SK-N-SH (cell line): ENCODE measurements at regions not wholly inside any gene's neighbourhood (a gene's known extent, or its start where the extent isn't known, plus 50 kb on each side); places are given as distances from the start of the nearest gene placed in this dataset.

Source experiments
- CTCF ChIA-PET: fragments of 300-600, 350-600 bp; formaldehyde crosslinking; extraction: SDS; loops from one replicate; lab custom pipeline; 2021; lab: Yijun Ruan, JAX
- POLR2A ChIA-PET: fragments of 350-600 bp; sonication (Branson Sonifier 250); formaldehyde crosslinking; extraction: SDS; loops from one replicate; lab custom pipeline; 2020; ENCODE audit warnings: antibody characterized with exemption, inconsistent platforms; lab: Yijun Ruan, JAX
- DNase-seq: peaks from one replicate; pipeline ENCODE4 v3.0.0; 2012
- H2AFZ ChIP-seq: fragments of 200-600 bp; sonication (generic); 2 replicates; pipeline ENCODE4 v1.8.1; 2016; ENCODE audit warnings: antibody characterized with exemption, mild to moderate bottlenecking, low read depth
- H3F3A ChIP-seq: fragments of 200-600 bp; sonication (generic); replicated peaks from 2 replicates; pipeline ENCODE3; 2016; ENCODE audit warnings: antibody characterized with exemption, mild to moderate bottlenecking; ENCODE audit not compliant: insufficient read depth
- H3K27ac ChIP-seq, 2 experiments: fragments of 200-500 bp in 1 of 2; fragments of 200-600 bp in 1 of 2; sonication (Bioruptor generic) in 1 of 2; sonication (generic), shearing (Covaris generic) in 1 of 2; 2 replicates each; pipeline versions ENCODE4 v1.5.1 to v1.6.1; 2014 to 2016; ENCODE audit warnings: low read depth in 2 of 2, inconsistent platforms in 1 of 2, low read length in 1 of 2, mild to moderate bottlenecking in 1 of 2, mixed read lengths in 1 of 2
- H3K27me3 ChIP-seq: fragments of 200-600 bp; sonication (generic), shearing (Covaris generic); 2 replicates; pipeline ENCODE4 v1.6.1; 2016; ENCODE audit warnings: mixed run types; ENCODE audit not compliant: insufficient read depth
- H3K36me3 ChIP-seq, 2 experiments: fragments of 200-500 bp in 1 of 2; fragments of 200-600 bp in 1 of 2; sonication (Bioruptor generic) in 1 of 2; sonication (generic) in 1 of 2; replicated peaks in 1 of 2; 2 replicates each; pipeline versions ENCODE3 to v1.5.1; 2014 to 2016; ENCODE audit warnings: low read length in 1 of 2, mild to moderate bottlenecking in 1 of 2; ENCODE audit not compliant: insufficient read depth in 2 of 2, control insufficient read depth in 1 of 2
- H3K4me1 ChIP-seq, 2 experiments: fragments of 200-500 bp in 1 of 2; fragments of 200-600 bp in 1 of 2; sonication (Bioruptor generic) in 1 of 2; sonication (generic), shearing (Covaris generic) in 1 of 2; 2 replicates each; pipeline versions ENCODE4 v1.5.1 to v1.6.1; 2014 to 2016; ENCODE audit warnings: low read depth in 1 of 2, low read length in 1 of 2, mixed run types in 1 of 2; ENCODE audit not compliant: insufficient read depth in 2 of 2, control insufficient read depth in 1 of 2
- H3K4me2 ChIP-seq: fragments of 200-600 bp; sonication (generic), shearing (Covaris generic); 2 replicates; pipeline ENCODE4 v1.6.1; 2017; ENCODE audit warnings: mixed run types
- H3K4me3 ChIP-seq, 2 experiments: fragments of 200-500 bp in 1 of 2; fragments of 200-600 bp in 1 of 2; sonication (Bioruptor generic) in 1 of 2; sonication (generic), shearing (Covaris generic) in 1 of 2; 2 replicates each; pipeline versions ENCODE4 v1.5.1 to v1.8.1; 2014 to 2016; ENCODE audit warnings: low read depth in 2 of 2, inconsistent platforms in 1 of 2, low read length in 1 of 2, mild to moderate bottlenecking in 1 of 2, mixed read lengths in 1 of 2, moderate library complexity in 1 of 2
- H3K79me2 ChIP-seq: fragments of 200-600 bp; sonication (generic); 2 replicates; pipeline ENCODE4 v1.8.1; 2017; ENCODE audit warnings: mild to moderate bottlenecking; ENCODE audit not compliant: insufficient read depth
- H3K9ac ChIP-seq: fragments of 200-600 bp; sonication (generic); 2 replicates; pipeline ENCODE4 v1.6.1; 2017; ENCODE audit warnings: mixed run types
- H3K9me2 ChIP-seq: fragments of 200-600 bp; sonication (generic); 2 replicates; pipeline ENCODE4 v1.6.1; 2017; ENCODE audit warnings: mixed run types
- H3K9me3 ChIP-seq: fragments of 200-600 bp; sonication (generic); 2 replicates; pipeline ENCODE4 v1.6.1; 2017; ENCODE audit warnings: mixed run types, mild to moderate bottlenecking, moderate library complexity
- H4K20me1 ChIP-seq: fragments of 200-600 bp; sonication (generic); 2 replicates; pipeline ENCODE4 v1.6.1; 2017; ENCODE audit warnings: mild to moderate bottlenecking, mixed run types; ENCODE audit not compliant: insufficient read depth
- EP300 ChIP-seq, 2 experiments: IDR thresholded peaks; 2 replicates each; pipeline versions ENCODE4 v1.4.0 to v1.6.1; 2012; ENCODE audit warnings: borderline replicate concordance in 1 of 2, low read depth in 1 of 2, low read length in 1 of 2
- EZH2phosphoT487 ChIP-seq: fragments of 200-600 bp; sonication (generic); IDR thresholded peaks from 2 replicates; pipeline ENCODE4 v1.6.1; 2017; ENCODE audit warnings: low read depth, mixed run types, mild to moderate bottlenecking, antibody characterized with exemption, moderate library complexity, borderline replicate concordance
- GATA2 ChIP-seq: sonication (generic); formaldehyde crosslinking; IDR thresholded peaks from 2 replicates; pipeline ENCODE4 v1.5.0; 2020; ENCODE audit warnings: mild to moderate bottlenecking, missing genetic modification reagents
- IRF3 ChIP-seq: fragments of 150-350 bp; IDR thresholded peaks from 2 replicates; pipeline ENCODE4 v1.6.1; 2016; ENCODE audit warnings: mild to moderate bottlenecking, low read depth, low read length
- JUND ChIP-seq: IDR thresholded peaks from 2 replicates; pipeline ENCODE4 v1.4.0; 2012
- MXI1 ChIP-seq: IDR thresholded peaks from 2 replicates; pipeline ENCODE4 v1.6.1; 2012; ENCODE audit warnings: mild to moderate bottlenecking, low read depth, low read length, improper control_type of control experiment
- PBX3 ChIP-seq: IDR thresholded peaks from 2 replicates; pipeline ENCODE4; 2012
- RCOR1 ChIP-seq: fragments of 150-350 bp; IDR thresholded peaks from 2 replicates; pipeline ENCODE4 v1.6.1; 2017; ENCODE audit warnings: antibody characterized with exemption, low read length
- RXRA ChIP-seq: IDR thresholded peaks from 2 replicates; pipeline ENCODE4 v1.4.0; 2012; ENCODE audit warnings: low read depth, mild to moderate bottlenecking, borderline replicate concordance
- TEAD4 ChIP-seq: IDR thresholded peaks from 2 replicates; pipeline ENCODE4 v1.4.0; 2012; ENCODE audit warnings: mild to moderate bottlenecking, borderline replicate concordance; ENCODE audit not compliant: insufficient read depth
- USF2 ChIP-seq: fragments of 150-350 bp; IDR thresholded peaks from 2 replicates; pipeline ENCODE4 v1.6.1; 2017; ENCODE audit warnings: antibody characterized with exemption, low read length, low read depth, borderline replicate concordance
- WGBS: methylation state at CpG from one replicate; pipeline ENCODE4 v1.1.6; 2017; ENCODE audit warnings: low lambda C conversion rate; 5-methylcytosine and 5-hydroxymethylcytosine counted together
- TF ChIP-seq, protein P1 (sequence below): fragments of 200-600 bp; sonication (generic); IDR thresholded peaks from 2 replicates; pipeline ENCODE4 v1.6.1; 2017; ENCODE audit warnings: antibody characterized with exemption, mild to moderate bottlenecking, moderate library complexity

DNA sequence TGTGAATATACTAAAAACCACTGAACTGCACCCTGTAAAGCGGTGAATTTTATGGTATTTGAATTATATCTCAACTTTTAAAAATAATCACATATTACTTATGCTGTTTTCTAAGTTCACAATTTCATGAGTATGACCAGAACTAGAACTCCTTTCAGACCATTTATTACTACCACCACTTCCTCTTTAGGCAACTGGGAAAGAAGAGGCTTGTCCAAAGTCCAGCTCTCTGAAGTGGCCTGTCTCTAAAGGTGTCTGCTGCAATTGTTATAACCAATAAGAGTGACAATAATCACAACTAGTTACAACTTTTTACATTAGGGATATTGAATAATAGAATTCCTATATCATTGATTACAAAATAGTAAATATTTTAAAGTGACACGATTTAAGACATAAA lies 267.9 kb upstream of the PIK3C3 start:
- DNase-seq, result no peak
- Histone ChIP-seq H3K36me3 (no peaks in the 10 kb centered on the region), H2AFZ (no peak overlapping the region), H3K27me3 (no peaks in the 10 kb centered on the region)
- WGBS, result 69% methylated on average over 2 of the region's 2 CpGs
- TF ChIP-seq JUND (no peak), MXI1 (no peak), TEAD4 (no peak), RCOR1 (no peak), RXRA (no peak), EZH2phosphoT487 (no peak), GATA2 (CRISPR knock-in tag) (no peak), USF2 (no peak), EP300 (IDR thresholded peaks at IDR 0.05; ENCODE audit: borderline replicate concordance in 1 of 2, low read depth in 1 of 2, low read length in 1 of 2) (no peak), PBX3 (no peak), IRF3 (no peak)
- TF ChIP-seq, protein P1, sequence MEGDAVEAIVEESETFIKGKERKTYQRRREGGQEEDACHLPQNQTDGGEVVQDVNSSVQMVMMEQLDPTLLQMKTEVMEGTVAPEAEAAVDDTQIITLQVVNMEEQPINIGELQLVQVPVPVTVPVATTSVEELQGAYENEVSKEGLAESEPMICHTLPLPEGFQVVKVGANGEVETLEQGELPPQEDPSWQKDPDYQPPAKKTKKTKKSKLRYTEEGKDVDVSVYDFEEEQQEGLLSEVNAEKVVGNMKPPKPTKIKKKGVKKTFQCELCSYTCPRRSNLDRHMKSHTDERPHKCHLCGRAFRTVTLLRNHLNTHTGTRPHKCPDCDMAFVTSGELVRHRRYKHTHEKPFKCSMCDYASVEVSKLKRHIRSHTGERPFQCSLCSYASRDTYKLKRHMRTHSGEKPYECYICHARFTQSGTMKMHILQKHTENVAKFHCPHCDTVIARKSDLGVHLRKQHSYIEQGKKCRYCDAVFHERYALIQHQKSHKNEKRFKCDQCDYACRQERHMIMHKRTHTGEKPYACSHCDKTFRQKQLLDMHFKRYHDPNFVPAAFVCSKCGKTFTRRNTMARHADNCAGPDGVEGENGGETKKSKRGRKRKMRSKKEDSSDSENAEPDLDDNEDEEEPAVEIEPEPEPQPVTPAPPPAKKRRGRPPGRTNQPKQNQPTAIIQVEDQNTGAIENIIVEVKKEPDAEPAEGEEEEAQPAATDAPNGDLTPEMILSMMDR, result no peak
- TF ChIP-seq, all 33 proteins: peak for 0
- CTCF ChIA-PET, result interaction anchor here (1.0 to 1.5 kb wide), 2 partner anchors 13 to 30 kb away, joined by 3 to 4 read pairs; no protein-coding TSS in a partner anchor
- no peaks in the 10 kb centered on the region; a peak in 1 of 4 replicates for H3K4me1 ChIP-seq
- H4K20me1 ChIP-seq, result no peaks in the 10 kb centered on the region
- no peaks in the 10 kb centered on the region for H3K9me2 ChIP-seq
- H3K9me3 ChIP-seq, result no peaks in the 10 kb centered on the region
- no peak overlapping the region for H3K27ac ChIP-seq
- H3K4me2 ChIP-seq, result no peak overlapping the region
- H3K4me3 ChIP-seq, result no peak overlapping the region
- H3F3A ChIP-seq, result no peaks in the 10 kb centered on the region
- H3K79me2 ChIP-seq, result no peaks in the 10 kb centered on the region
- POLR2A ChIA-PET, result no interaction called here
- H3K9ac ChIP-seq, result no peak overlapping the region
